HTR-8/SVneo (cell line): ENCODE measurements at regions not wholly inside any gene's neighbourhood (a gene's known extent, or its start where the extent isn't known, plus 50 kb on each side); places are given as distances from the start of the nearest gene placed in this dataset.
"Not testable (repeated sequence)": the region's sequence is repeated elsewhere in the genome, so short reads cannot be mapped to it uniquely, and the experiment has no call there.

ENCODE experiments used
- DNase-seq: peaks from one replicate; pipeline ENCODE4 v3.0.0; 2011; ENCODE audit warnings: low spot score, mixed read lengths; ENCODE audit not compliant: insufficient read length
- FAIRE-seq: peaks from 2 replicates; lab custom pipeline; 2011; peaks lifted over from hg19 to GRCh38; lab: Jason Lieb, UNC

- DNase-seq: no peak
- no peak for FAIRE-seq
Observed at GRCh38 chr14:40119321-40119720, 687.1 kb upstream of the FBXO33 start.

- DNase-seq (no peak), FAIRE-seq (no peak)
Observed at GRCh38 chr14:40115583-40115982, 683.4 kb upstream of the FBXO33 start.

GRCh38 chr14:40113671-40114070 is 681.4 kb upstream of the FBXO33 start:
- FAIRE-seq (no peak), DNase-seq (no peak)

GRCh38 chr14:40100544-40101196 is 668.4 kb upstream of the FBXO33 start:
- no peak for FAIRE-seq
- DNase-seq: no peak

- FAIRE-seq (no peak), DNase-seq (no peak)
Observed at GRCh38 chr14:40099316-40099715, 667.1 kb upstream of the FBXO33 start.

GRCh38 chr14:40098468-40098867 is 666.2 kb upstream of the FBXO33 start:
- FAIRE-seq (no peak), DNase-seq (no peak)

GRCh38 chr14:40096968-40097367 is 664.7 kb upstream of the FBXO33 start:
- DNase-seq (no peak), FAIRE-seq (no peak)

GRCh38 chr14:40093800-40094199 is 661.6 kb upstream of the FBXO33 start:
- no peak for DNase-seq

GRCh38 chr14:40074169-40074568 is 641.9 kb upstream of the FBXO33 start:
- FAIRE-seq (no peak), DNase-seq (no peak)

More at GRCh38 chr14:40093800-40094199, 661.6 kb upstream of the FBXO33 start:
- no peak for FAIRE-seq

GRCh38 chr14:40072175-40072574 is 639.9 kb upstream of the FBXO33 start:
- no peak for FAIRE-seq
- DNase-seq: no peak

- FAIRE-seq: no peak
- no peak for DNase-seq
Observed at GRCh38 chr14:40058901-40059897, 627.0 kb upstream of the FBXO33 start.

GRCh38 chr14:40053416-40053815 is 621.2 kb upstream of the FBXO33 start:
- FAIRE-seq (no peak), DNase-seq (no peak)

- FAIRE-seq (no peak), DNase-seq (no peak)
Observed at GRCh38 chr14:40028991-40029390, 596.8 kb upstream of the FBXO33 start.

GRCh38 chr14:40025101-40025500 is 592.9 kb upstream of the FBXO33 start:
- DNase-seq: no peak
- FAIRE-seq: no peak

GRCh38 chr14:40010961-40011360 is 578.7 kb upstream of the FBXO33 start:
- no peak for DNase-seq
- FAIRE-seq: no peak

- no peak for FAIRE-seq
- no peak for DNase-seq
Observed at GRCh38 chr14:40009771-40010170, 577.5 kb upstream of the FBXO33 start.

GRCh38 chr14:40008345-40008744 is 576.1 kb upstream of the FBXO33 start:
- DNase-seq, FAIRE-seq: not testable (repeated sequence)

- DNase-seq: no peak
- no peak for FAIRE-seq
Observed at GRCh38 chr14:40004871-40005500, 572.8 kb upstream of the FBXO33 start.

- no peak for FAIRE-seq
- no peak for DNase-seq
Observed at GRCh38 chr14:40003773-40004172, 571.5 kb upstream of the FBXO33 start.

- no peak for DNase-seq
- no peak for FAIRE-seq
Observed at GRCh38 chr14:39998854-39999253, 566.6 kb upstream of the FBXO33 start.

GRCh38 chr14:39998114-39998513 is 565.9 kb upstream of the FBXO33 start:
- DNase-seq (no peak), FAIRE-seq (no peak)
